ENCODE measurements at regions not wholly inside any gene's neighbourhood (a gene's known extent, or its start where the extent isn't known, plus 50 kb on each side); places are given as distances from the start of the nearest gene placed in this dataset.
A peak's percentile ranks its signal among the peaks of the same experiment; 100 is the strongest.

DNA sequence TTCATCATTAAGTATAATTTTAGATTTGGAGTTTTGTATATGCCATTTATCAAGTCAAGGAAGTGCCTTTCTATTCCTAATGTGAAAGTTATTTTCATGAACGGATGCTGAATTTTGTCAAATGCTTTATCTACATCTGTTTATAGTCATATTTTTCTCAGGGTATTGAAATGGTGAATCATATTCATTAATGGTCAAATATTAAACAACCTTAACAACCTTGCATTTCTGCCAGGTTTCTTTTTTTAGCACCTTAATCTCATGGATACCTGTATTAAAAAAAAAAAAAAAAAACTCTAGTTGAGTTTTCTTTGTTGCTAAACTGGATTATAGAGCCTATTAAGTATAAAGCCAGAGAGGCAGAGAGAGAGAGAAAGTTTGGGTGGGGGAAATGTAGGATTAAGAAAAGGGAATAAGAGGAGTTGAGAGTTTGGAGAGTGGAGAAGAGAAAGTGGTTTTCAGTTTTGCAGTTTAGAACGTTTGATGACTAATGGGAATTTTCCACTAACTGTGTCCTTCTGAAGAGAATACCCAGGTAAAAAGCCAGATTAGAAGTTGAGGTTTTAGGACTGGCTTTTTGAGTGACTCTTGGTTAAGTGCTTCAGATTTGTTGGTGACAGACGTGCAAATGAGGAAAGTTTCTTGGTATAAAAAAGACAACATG is 305.0 kb downstream of the HLX start:
- no peak for DNase-seq (ENCODE audit: low read depth in 1 of 2, low spot score in 1 of 2)

- DNase-seq (ENCODE audit: low read depth in 1 of 2, low spot score in 1 of 2) = no peak
Measured at GRCh38 chr1:221187174-221187573, 307.9 kb downstream of the HLX start.

GRCh38 chr1:221188458-221188857 is 309.2 kb downstream of the HLX start:
- no peak for DNase-seq (ENCODE audit: low read depth in 1 of 2, low spot score in 1 of 2)

GRCh38 chr1:221190249-221190648 is 311.0 kb downstream of the HLX start:
- no peak for DNase-seq (ENCODE audit: low read depth in 1 of 2, low spot score in 1 of 2)

GRCh38 chr1:221192055-221192454 is 312.8 kb downstream of the HLX start:
- no peak for DNase-seq (ENCODE audit: low read depth in 1 of 2, low spot score in 1 of 2)

GRCh38 chr1:221200464-221200863 is 321.2 kb downstream of the HLX start:
- no peak for DNase-seq (ENCODE audit: low read depth in 1 of 2, low spot score in 1 of 2)

DNA sequence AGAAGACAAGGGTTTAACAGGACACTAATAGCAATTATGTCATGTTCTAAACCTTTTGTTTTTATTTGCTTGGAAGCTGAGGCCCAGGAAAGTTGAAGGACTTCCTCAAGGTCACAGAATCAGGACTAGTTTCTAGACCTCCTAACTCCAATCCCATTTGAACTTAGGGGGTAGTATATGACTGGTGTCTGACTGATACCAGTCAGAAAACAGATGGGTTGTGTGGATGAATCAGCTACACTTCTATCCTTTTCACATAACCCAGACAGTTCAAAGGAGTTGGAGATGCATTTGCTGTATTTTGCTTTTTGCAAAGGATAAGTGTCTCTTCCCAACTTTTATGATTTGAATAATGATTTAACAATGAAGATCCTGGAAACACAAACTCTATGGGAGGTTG is 322.5 kb downstream of the HLX start:
- DNase-seq (ENCODE audit: low read depth in 1 of 2, low spot score in 1 of 2) = no peak

DNA sequence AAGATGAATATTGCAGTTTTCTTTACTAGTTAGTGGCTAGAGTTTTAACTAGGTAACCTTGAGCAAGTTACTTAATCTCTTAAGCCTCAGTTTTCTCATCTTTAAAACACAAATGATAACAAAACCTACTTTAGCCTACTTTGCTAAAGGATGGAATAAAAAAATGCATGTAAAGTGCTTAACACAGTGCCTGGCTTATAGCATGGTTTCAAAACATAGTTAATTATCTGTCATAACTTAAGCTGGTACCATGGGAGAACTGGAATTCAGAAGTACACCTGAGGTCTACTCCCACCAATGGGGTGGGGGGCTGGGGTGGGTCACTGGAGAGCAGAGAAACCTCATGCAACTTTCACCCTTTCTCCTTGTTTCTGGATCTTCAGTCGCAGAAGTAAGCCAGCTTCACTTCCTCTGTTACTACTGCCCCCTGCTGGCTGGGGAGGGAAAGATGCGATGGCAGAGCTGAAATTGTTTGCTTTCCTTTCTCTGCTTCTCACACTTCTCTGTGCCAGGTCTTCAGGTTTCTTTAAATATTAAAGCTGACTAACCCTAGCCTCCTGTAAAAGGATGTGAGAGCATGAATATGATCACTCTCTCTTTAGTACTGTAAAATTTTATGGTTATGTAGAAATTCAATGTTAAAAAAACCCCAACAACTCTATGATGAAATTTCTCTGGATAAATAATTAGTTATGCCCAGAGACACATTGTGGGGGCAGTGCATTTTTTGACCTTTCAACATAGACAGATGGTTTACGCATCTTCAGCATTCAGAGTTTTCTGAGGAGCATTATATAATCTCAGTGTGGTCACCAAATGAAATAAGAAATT is 324.2 kb downstream of the HLX start:
- peak; percentile 18 to 26 for DNase-seq (ENCODE audit: low read depth in 1 of 2, low spot score in 1 of 2)

GRCh38 chr1:221204055-221204833 is 325.0 kb downstream of the HLX start:
- DNase-seq (ENCODE audit: low read depth in 1 of 2, low spot score in 1 of 2) = no peak

- DNase-seq (ENCODE audit: low read depth in 1 of 2, low spot score in 1 of 2) = no peak
Measured at GRCh38 chr1:221206076-221206475, 326.8 kb downstream of the HLX start.

GRCh38 chr1:221212926-221213325 is 333.7 kb downstream of the HLX start:
- DNase-seq (ENCODE audit: low read depth in 1 of 2, low spot score in 1 of 2) = no peak

DNA sequence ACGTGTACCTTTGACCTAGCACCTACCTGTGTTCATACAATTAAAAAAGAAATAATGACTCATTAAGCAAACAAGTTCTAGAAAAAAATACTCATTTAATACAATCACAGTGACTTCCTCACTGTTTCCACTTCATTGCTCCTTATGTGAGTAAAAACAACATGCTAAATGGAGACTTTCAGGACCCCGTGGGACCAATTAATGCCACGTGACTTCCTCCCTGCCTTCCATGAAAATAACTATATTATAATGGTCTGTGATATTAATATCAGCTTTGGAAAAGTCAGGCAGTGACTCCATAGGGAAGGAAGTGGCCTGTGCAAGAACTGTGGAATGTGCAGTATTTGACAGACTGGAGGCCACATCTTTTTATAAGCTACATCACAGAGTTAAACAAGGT is 337.8 kb downstream of the HLX start:
- DNase-seq (ENCODE audit: low read depth in 1 of 2, low spot score in 1 of 2) = no peak

DNA sequence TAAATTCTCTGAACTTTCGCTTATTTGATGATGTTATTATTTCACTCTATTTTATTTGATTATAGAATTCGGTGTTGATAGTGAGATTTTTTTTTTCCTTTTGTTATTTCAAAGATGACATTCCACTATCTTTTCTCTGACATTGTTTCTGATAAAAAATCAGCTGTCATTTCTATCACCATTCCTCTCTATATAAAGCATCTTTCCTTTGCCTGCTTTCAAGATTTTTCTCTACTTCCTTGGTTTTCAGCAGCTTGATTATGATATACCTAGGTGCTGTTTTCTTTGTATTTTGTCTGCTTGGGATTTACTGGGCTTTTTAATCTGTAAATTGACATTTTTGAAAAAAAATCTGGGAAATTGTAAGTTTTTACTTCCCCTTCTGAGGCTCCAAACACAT is 344.0 kb downstream of the HLX start:
- DNase-seq (ENCODE audit: low read depth in 1 of 2, low spot score in 1 of 2) = no peak

DNA sequence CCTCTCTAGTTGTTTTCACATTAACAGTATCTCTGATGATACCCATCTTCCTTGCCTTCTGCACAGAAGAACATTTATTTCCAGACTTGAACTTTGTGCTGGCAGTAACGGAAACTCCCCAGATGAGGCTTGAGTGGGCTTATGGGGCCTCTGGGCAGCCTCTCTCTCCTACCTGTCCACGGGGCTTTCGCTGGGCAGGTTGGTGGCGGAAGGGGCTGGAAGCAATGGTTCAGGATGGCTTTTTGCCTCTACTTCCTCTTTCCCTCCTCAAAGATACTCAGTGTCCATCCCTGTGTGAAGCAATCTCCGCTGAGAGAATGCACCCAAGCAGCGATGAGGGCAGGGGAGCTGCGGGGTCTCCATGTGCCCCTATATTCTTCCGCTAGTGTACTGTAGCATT is 348.2 kb downstream of the HLX start:
- no peak for DNase-seq (ENCODE audit: low read depth in 1 of 2, low spot score in 1 of 2)

DNA sequence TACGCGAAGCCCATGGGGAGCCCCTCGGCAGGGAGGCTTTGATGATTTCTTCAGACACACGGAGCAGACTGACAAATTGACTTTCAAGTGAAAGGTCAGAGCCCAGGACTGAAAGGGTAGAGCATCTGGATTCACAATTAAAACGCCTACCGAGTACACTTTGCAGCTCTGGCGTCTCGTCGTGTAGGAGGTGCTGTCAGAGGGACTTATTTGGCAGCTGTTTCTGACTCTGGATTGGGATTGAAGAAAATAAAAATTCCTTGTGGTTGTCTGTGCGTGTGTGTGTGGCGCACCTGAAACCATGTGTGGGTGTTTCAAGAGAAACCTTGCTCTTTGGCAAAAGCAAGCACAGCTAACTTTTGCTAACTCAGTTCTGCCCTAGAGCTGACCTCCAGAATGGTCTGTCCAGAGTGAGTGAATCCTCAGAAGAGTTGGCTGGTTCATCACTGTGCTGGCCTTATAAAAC is 348.7 kb downstream of the HLX start:
- no peak for DNase-seq (ENCODE audit: low read depth in 1 of 2, low spot score in 1 of 2)

GRCh38 chr1:221228594-221228993 is 349.4 kb downstream of the HLX start:
- no peak for DNase-seq (ENCODE audit: low read depth in 1 of 2, low spot score in 1 of 2)

DNA sequence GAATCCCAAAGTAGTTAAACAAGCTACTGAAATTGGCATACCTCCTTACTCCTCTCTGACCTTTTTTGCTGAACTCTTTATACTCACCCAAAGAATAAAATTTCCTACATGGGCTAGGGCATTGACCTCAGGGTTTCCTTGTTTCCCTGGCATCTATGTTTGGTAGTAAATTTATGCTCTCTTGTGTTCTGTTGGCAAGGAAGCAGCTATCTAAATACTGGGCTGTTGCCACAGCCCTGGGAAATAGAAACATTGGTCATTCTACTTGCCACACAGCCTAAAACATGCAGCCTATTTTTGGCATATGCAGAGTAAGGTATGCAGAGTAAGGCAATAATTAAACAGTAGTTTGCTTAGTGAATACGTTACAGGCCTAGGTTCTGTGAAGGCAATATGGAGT is 351.4 kb downstream of the HLX start:
- no peak for DNase-seq (ENCODE audit: low read depth in 1 of 2, low spot score in 1 of 2)

DNA sequence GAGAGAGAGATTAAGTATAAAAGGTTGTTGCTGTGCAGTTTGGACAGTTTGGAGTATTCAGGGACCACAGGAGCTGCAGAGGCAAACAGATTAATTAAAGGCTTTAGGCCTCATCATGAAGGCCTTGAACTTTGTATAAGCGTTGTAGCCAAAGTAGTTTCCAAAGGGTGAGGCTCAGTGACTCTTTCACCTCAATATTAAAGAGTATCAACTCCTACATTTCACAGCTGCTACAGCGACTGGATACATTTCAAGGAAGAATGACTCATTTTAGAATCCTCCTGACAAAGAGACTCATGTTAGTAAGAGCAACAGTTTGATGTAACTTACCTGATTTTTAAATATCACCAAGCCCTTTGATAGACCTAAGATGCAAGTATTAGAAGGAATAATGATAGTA is 355.5 kb downstream of the HLX start:
- no peak for DNase-seq (ENCODE audit: low read depth in 1 of 2, low spot score in 1 of 2)

DNA sequence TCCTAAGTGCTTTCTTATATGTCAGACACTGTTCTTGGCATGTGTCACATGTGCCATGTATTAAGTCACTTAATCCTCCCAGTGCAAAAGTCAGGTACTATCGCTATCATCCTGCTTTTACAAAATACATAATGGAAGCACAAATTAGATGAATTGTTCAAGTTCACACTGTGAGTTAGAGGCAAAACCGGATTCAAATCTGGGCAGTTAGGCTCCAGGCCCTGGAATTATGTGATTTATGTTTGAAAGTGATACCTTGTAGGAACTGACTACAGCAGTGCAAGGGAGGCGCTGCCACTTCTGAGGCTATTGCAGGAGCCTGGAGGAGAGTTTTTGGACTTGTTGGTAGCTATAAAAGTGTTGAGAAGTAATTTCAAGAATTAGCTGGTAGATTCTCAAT is 358.3 kb downstream of the HLX start:
- DNase-seq (ENCODE audit: low read depth in 1 of 2, low spot score in 1 of 2) = no peak

DNA sequence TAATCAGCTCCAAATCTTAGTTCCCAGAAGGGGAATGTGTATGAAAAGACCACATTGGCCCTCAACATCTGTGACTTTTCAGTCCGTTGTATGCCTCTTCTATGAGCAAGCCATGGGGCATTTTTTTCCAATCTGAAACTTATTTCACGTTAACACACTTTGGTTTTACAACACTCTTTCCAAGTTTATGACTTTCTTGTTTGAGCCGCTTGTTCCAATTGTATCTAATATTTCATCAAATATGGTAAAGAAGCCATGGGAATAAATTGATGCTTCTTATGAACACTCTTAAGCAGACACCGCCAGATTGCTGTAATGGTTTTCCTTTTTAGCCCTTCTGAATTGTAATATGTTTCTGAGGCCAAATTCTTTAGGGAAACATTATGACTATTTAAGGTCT is 359.9 kb downstream of the HLX start:
- DNase-seq (ENCODE audit: low read depth in 1 of 2, low spot score in 1 of 2) = no peak

- DNase-seq (ENCODE audit: low read depth in 1 of 2, low spot score in 1 of 2) = no peak
Measured at GRCh38 chr1:221239792-221240191, 360.5 kb downstream of the HLX start.

GRCh38 chr1:221240690-221241089 is 361.4 kb downstream of the HLX start:
- DNase-seq (ENCODE audit: low read depth in 1 of 2, low spot score in 1 of 2) = no peak

Data from activated T-helper 1 cell treated with anti-CD3 and anti-CD28 coated beads, Interleukin-2, amount 50 U/mL, for 16 hours (primary cell).